CD1c-positive myeloid dendritic cell (primary cell): ENCODE measurements at regions not wholly inside any gene's neighbourhood (a gene's known extent, or its start where the extent isn't known, plus 50 kb on each side); places are given as distances from the start of the nearest gene placed in this dataset.
"Not testable (repeated sequence)": the region's sequence is repeated elsewhere in the genome, so short reads cannot be mapped to it uniquely, and the experiment has no call there.

Experiments
- DNase-seq: peaks from one replicate; pipeline ENCODE4 v3.0.0-alpha.2; 2016; ENCODE audit errors: extremely low spot score

- no peak for DNase-seq
These were observed 535.6 kb upstream of the IL12A start for GRCh38 chr3:159453036-159453435.

- no peak for DNase-seq
These were observed 534.7 kb upstream of the IL12A start for GRCh38 chr3:159453945-159454344.

- DNase-seq: no peak
These were observed 532.9 kb upstream of the IL12A start for GRCh38 chr3:159455741-159456181.

- DNase-seq: no peak
These were observed 530.6 kb upstream of the IL12A start for GRCh38 chr3:159458010-159458409.

GRCh38 chr3:159458982-159459381, 529.7 kb upstream of the IL12A start:
- DNase-seq: no peak

GRCh38 chr3:159472611-159473010, 516.0 kb upstream of the IL12A start:
- DNase-seq: no peak

- no peak for DNase-seq
These were observed 515.4 kb upstream of the IL12A start for GRCh38 chr3:159473206-159473605.

GRCh38 chr3:159480046-159480445, 508.6 kb upstream of the IL12A start:
- no peak for DNase-seq

- DNase-seq: no peak
These were observed 506.2 kb upstream of the IL12A start for GRCh38 chr3:159482241-159482993.

GRCh38 chr3:159482994-159483367, 505.7 kb upstream of the IL12A start:
- DNase-seq: no peak

GRCh38 chr3:159486580-159486979, 502.1 kb upstream of the IL12A start:
- no peak for DNase-seq

GRCh38 chr3:159487304-159487703, 501.3 kb upstream of the IL12A start:
- DNase-seq: no peak

GRCh38 chr3:159488602-159489001, 500.0 kb upstream of the IL12A start:
- DNase-seq: no peak

GRCh38 chr3:159497361-159497760, 491.3 kb upstream of the IL12A start:
- no peak for DNase-seq

- DNase-seq: no peak
These were observed 489.4 kb upstream of the IL12A start for GRCh38 chr3:159499031-159499793.

- DNase-seq: no peak
These were observed 487.6 kb upstream of the IL12A start for GRCh38 chr3:159501029-159501428.

GRCh38 chr3:159502986-159503385, 485.6 kb upstream of the IL12A start:
- DNase-seq: no peak

GRCh38 chr3:159510988-159511387, 477.6 kb upstream of the IL12A start:
- DNase-seq: not testable (repeated sequence)

GRCh38 chr3:159513444-159513843, 475.2 kb upstream of the IL12A start:
- DNase-seq: no peak

GRCh38 chr3:159513867-159514380, 474.7 kb upstream of the IL12A start:
- no peak for DNase-seq

GRCh38 chr3:159517105-159517504, 471.5 kb upstream of the IL12A start:
- no peak for DNase-seq

- DNase-seq: no peak
These were observed 468.0 kb upstream of the IL12A start for GRCh38 chr3:159520638-159521037.

GRCh38 chr3:159522276-159522675, 466.4 kb upstream of the IL12A start:
- DNase-seq: no peak
